22Rv1 (cell line): ENCODE measurements at regions not wholly inside any gene's neighbourhood (a gene's known extent, or its start where the extent isn't known, plus 50 kb on each side); places are given as distances from the start of the nearest gene placed in this dataset.

Experiments used
- H3K27ac ChIP-seq: fragments of 450-650 bp; 2 replicates; pipeline ENCODE4 v1.5.1; 2017
- CTCF ChIP-seq: fragments of 450-650 bp; IDR thresholded peaks from 2 replicates; pipeline ENCODE4 v1.5.1; 2017; ENCODE audit warnings: mild to moderate bottlenecking
- ZFX ChIP-seq: fragments of 450-650 bp; IDR thresholded peaks from 2 replicates; pipeline ENCODE4 v1.6.1; 2017; ENCODE audit warnings: antibody characterized with exemption, borderline replicate concordance

DNA sequence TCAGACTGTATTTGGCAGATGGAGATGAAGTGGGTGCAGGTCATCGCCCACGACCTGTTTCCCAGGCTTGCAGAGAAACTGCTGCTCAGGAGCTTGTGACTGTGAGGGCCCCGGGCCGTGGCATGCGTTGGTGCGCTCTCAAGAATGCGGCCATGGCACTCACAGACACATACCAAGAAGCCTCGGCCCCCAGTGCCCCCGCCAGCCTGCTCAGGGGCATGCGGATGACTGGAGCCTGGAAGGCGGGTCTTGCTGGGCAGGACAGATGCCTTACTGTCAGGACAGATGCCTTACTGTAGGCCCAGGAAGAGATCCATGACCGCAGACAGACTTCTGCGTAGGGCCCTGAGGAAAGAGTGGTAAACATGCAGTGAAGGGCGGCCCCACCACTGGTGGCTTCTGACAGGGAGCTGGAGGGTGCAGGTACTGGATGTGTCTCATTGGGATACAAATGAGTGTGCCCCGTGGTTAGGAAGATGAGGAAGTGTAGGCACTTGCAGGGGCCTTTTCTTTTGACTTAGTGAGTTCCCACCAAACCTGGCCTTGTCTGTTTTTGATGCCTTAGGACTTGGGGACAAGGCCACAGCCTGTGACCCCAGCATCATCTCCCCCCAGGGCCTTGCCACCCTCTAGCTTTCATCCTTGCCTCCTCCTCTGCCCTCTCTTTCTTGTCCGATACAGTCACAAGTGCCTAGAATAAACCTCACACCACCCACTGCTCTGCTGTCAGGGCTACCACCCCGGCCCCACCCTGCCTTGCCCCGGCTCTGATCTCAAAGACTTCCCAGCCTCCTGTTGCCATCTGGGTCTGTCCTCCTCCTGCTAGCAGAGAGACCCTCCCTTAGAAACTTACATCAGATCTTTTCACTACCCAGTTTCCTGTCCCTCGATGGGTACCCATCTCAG, 68.8 kb upstream of the ABL1 start:
- TF ChIP-seq CTCF (no peak), ZFX (no peak)
- no peak overlapping the region for H3K27ac ChIP-seq

GRCh38 chr9:130766927-130767307, 68.1 kb upstream of the ABL1 start:
- TF ChIP-seq CTCF = no peak
- TF ChIP-seq ZFX = no peak
- no peak overlapping the region for H3K27ac ChIP-seq

- no peak overlapping the region for H3K27ac ChIP-seq
- TF ChIP-seq CTCF (no peak), ZFX (no peak)
These were observed 66.8 kb upstream of the ABL1 start for GRCh38 chr9:130768265-130768664.

GRCh38 chr9:130768891-130769403, 66.1 kb upstream of the ABL1 start:
- TF ChIP-seq ZFX (no peak), CTCF (no peak)
- H3K27ac ChIP-seq = no peak overlapping the region

- no peak overlapping the region for H3K27ac ChIP-seq
- TF ChIP-seq ZFX = no peak
- TF ChIP-seq CTCF = no peak
These were observed 65.0 kb upstream of the ABL1 start for GRCh38 chr9:130770093-130770492.

DNA sequence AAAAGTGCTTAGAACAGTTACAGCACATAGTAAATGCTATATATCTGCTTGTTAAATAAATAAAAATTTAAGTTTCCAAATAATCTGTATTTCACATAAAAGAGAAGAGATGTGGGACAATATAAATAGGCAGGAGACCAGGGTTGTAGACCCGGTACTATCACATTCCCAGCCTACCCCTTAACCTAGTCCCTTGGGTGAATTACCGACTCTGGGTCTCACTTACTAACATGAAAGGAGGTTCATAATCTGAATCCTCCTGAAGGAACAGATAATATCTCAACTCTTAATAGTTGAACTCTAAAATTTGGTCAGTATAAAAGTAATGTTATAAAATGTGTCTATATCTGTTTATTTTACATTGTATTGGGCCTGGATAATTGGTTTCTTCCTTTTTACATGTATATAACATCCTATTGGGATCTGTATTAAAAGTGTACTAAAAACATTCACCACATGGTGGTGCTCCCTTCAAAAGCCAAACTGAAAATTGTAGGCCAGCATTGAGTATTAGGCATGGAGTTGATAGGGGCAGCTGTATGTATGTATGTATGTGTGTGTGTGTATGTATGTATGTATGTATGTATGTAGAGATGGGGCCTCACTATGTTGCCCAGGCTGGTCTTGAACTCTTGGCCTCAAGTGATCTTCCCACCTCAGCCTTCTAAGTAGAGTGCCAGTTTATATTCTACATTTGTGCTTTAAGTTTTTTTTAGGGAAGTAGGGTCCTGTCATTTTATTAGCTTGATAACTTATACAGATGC, 64.2 kb upstream of the ABL1 start:
- H3K27ac ChIP-seq = no peak overlapping the region
- TF ChIP-seq ZFX = no peak
- peak; percentile 82 for TF ChIP-seq CTCF
